ENCODE measurements at regions not wholly inside any gene's neighbourhood (a gene's known extent, or its start where the extent isn't known, plus 50 kb on each side); places are given as distances from the start of the nearest gene placed in this dataset.

DNA sequence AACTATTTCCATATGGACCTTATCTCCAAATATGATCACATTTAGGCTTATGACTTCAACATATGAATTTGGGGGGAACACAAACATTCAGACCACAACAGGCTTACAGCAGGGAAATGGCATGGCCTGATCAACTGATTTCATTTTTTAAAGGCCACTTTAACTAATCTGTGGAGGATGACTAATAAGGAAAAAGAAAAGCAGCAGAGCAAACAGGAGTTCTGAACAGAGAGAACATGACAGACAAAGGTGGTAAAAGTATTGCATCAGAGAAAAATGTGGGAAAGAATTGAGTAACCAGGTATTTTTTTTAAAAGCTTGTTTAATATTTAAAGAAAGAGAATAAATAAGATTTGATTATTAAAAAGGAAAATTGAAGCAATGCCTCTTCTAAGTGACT lies 366.1 kb upstream of the TMPO start:
- TF ChIP-seq, protein P1, sequence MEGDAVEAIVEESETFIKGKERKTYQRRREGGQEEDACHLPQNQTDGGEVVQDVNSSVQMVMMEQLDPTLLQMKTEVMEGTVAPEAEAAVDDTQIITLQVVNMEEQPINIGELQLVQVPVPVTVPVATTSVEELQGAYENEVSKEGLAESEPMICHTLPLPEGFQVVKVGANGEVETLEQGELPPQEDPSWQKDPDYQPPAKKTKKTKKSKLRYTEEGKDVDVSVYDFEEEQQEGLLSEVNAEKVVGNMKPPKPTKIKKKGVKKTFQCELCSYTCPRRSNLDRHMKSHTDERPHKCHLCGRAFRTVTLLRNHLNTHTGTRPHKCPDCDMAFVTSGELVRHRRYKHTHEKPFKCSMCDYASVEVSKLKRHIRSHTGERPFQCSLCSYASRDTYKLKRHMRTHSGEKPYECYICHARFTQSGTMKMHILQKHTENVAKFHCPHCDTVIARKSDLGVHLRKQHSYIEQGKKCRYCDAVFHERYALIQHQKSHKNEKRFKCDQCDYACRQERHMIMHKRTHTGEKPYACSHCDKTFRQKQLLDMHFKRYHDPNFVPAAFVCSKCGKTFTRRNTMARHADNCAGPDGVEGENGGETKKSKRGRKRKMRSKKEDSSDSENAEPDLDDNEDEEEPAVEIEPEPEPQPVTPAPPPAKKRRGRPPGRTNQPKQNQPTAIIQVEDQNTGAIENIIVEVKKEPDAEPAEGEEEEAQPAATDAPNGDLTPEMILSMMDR (IDR thresholded peaks at IDR 0.05; ENCODE audit: low read length): no peak
- TF ChIP-seq EZH2 (optimal IDR thresholded peaks at IDR 0.05; ENCODE audit: low read depth, low read length) (no peak), EZH2phosphoT487 (IDR thresholded peaks at IDR 0.05; ENCODE audit: low read length) (no peak)
